ENCODE measurements at regions not wholly inside any gene's neighbourhood (a gene's known extent, or its start where the extent isn't known, plus 50 kb on each side); places are given as distances from the start of the nearest gene placed in this dataset.
"Not testable (repeated sequence)": the region's sequence is repeated elsewhere in the genome, so short reads cannot be mapped to it uniquely, and the experiment has no call there.

GRCh38 chrX:2572740-2573139 is 72.0 kb upstream of the DHRSX start:
- DNase-seq (ENCODE audit: low spot score) = no peak

GRCh38 chrX:2568125-2568524 is 67.3 kb upstream of the DHRSX start:
- peak; percentile 12 for DNase-seq (ENCODE audit: low spot score)

- no peak for DNase-seq (ENCODE audit: low spot score)
Measured at GRCh38 chrX:2566055-2566454, 65.3 kb upstream of the DHRSX start.

- DNase-seq (ENCODE audit: low spot score) = no peak
Measured at GRCh38 chrX:2561456-2561855, 60.7 kb upstream of the DHRSX start.

- no peak for DNase-seq (ENCODE audit: low spot score)
Measured at GRCh38 chrX:2559124-2559523, 58.3 kb upstream of the DHRSX start.

- DNase-seq (ENCODE audit: low spot score) = no peak
Measured at GRCh38 chrX:2554891-2555290, 54.1 kb upstream of the DHRSX start.

- DNase-seq (ENCODE audit: low spot score) = not testable (repeated sequence)
Measured at GRCh38 chrX:2554066-2554465, 53.3 kb upstream of the DHRSX start.

- DNase-seq (ENCODE audit: low spot score) = no peak
Measured at GRCh38 chrX:2552621-2553201, 51.9 kb upstream of the DHRSX start.

GRCh38 chrX:2550328-2551020 is 49.7 kb upstream of the DHRSX start:
- DNase-seq (ENCODE audit: low spot score) = no peak

Data from mucosa of gallbladder (tissue), 1 donor.